ENCODE measurements at regions not wholly inside any gene's neighbourhood (a gene's known extent, or its start where the extent isn't known, plus 50 kb on each side); places are given as distances from the start of the nearest gene placed in this dataset.

GRCh38 chr3:94241986-94242385 is 179.1 kb downstream of the NSUN3 start:
- ATAC-seq (no peak), DNase-seq (no peak)
- H3K4me1 ChIP-seq = no peaks in the 10 kb centered on the region
- TF ChIP-seq CTCF (IDR thresholded peaks at IDR 0.05) = no peak
- no peaks in the 10 kb centered on the region for H3K36me3 ChIP-seq (ENCODE audit: insufficient read depth in 1 of 2, low read depth in 1 of 2)
- 75 to 77% (median 76%) methylated on average over 3 of the region's 3 CpGs for WGBS, 3 donors
- intact Hi-C loops (cut with DNase I) = no loop called here
- no peaks in the 10 kb centered on the region for H3K27me3 ChIP-seq (ENCODE audit: insufficient read depth in 3 of 3, low read length in 2 of 3)
- no peaks in the 10 kb centered on the region for H3K9me3 ChIP-seq
- H3K4me3 ChIP-seq = no peak overlapping the region
- no peak overlapping the region for H3K27ac ChIP-seq

- intact Hi-C loops (cut with DNase I) = no loop called here
- ATAC-seq (no peak), DNase-seq (no peak)
- no peaks in the 10 kb centered on the region for H3K27me3 ChIP-seq (ENCODE audit: insufficient read depth in 3 of 3, low read length in 2 of 3)
- no peak overlapping the region for H3K4me3 ChIP-seq
- H3K9me3 ChIP-seq = no peaks in the 10 kb centered on the region
- no peak for TF ChIP-seq CTCF (IDR thresholded peaks at IDR 0.05)
- H3K27ac ChIP-seq = no peak overlapping the region
- H3K4me1 ChIP-seq = no peaks in the 10 kb centered on the region
- no peaks in the 10 kb centered on the region for H3K36me3 ChIP-seq (ENCODE audit: insufficient read depth in 1 of 2, low read depth in 1 of 2)
- WGBS, 3 donors = 5 to 7% (median 5%) methylated on average over 4 of the region's 4 CpGs
These were observed 183.3 kb downstream of the NSUN3 start for GRCh38 chr3:94246171-94246570.

GRCh38 chr3:94248042-94248441 is 185.2 kb downstream of the NSUN3 start:
- Histone ChIP-seq H3K27me3 (ENCODE audit: insufficient read depth in 3 of 3, low read length in 2 of 3) (no peaks in the 10 kb centered on the region), H3K36me3 (ENCODE audit: insufficient read depth in 1 of 2, low read depth in 1 of 2) (no peaks in the 10 kb centered on the region), H3K9me3 (no peaks in the 10 kb centered on the region), H3K27ac (no peak overlapping the region), H3K4me1 (no peaks in the 10 kb centered on the region), H3K4me3 (no peak overlapping the region)
- TF ChIP-seq CTCF (IDR thresholded peaks at IDR 0.05) = no peak
- 20 to 36% (median 27%) methylated on average over 1 of the region's 1 CpG for WGBS, 3 donors
- DNase-seq = no peak
- intact Hi-C loops (cut with DNase I) = no loop called here
- no peak for ATAC-seq

GRCh38 chr3:94249491-94250079 is 186.7 kb downstream of the NSUN3 start:
- intact Hi-C loops (cut with DNase I) = no loop called here
- no peak overlapping the region for H3K27ac ChIP-seq
- no peaks in the 10 kb centered on the region for H3K9me3 ChIP-seq
- TF ChIP-seq CTCF (IDR thresholded peaks at IDR 0.05) = peak; percentile 56
- DNase-seq (peak; percentile 35 to 61), ATAC-seq (no peak)
- H3K36me3 ChIP-seq (ENCODE audit: insufficient read depth in 1 of 2, low read depth in 1 of 2) = no peaks in the 10 kb centered on the region
- H3K4me3 ChIP-seq = no peak overlapping the region
- 41 to 45% (median 44%) methylated on average over 5 of the region's 5 CpGs for WGBS, 3 donors
- H3K4me1 ChIP-seq = no peaks in the 10 kb centered on the region
- no peaks in the 10 kb centered on the region for H3K27me3 ChIP-seq (ENCODE audit: insufficient read depth in 3 of 3, low read length in 2 of 3)

GRCh38 chr3:94251566-94251965 is 188.7 kb downstream of the NSUN3 start:
- ATAC-seq = no peak
- H3K27me3 ChIP-seq (ENCODE audit: insufficient read depth in 3 of 3, low read length in 2 of 3) = no peaks in the 10 kb centered on the region
- 55 to 61% (median 61%) methylated on average over 1 of the region's 1 CpG for WGBS, 3 donors

More at GRCh38 chr3:94251566-94251965, 188.7 kb downstream of the NSUN3 start:
- intact Hi-C loops (cut with DNase I) = no loop called here
- H3K36me3 ChIP-seq (ENCODE audit: insufficient read depth in 1 of 2, low read depth in 1 of 2) = no peaks in the 10 kb centered on the region
- no peak overlapping the region for H3K27ac ChIP-seq
- DNase-seq = no peak
- no peaks in the 10 kb centered on the region for H3K9me3 ChIP-seq
- no peak for TF ChIP-seq CTCF (IDR thresholded peaks at IDR 0.05)
- H3K4me1 ChIP-seq = no peaks in the 10 kb centered on the region
- H3K4me3 ChIP-seq = no peak overlapping the region
